HG03280 (cell line): ENCODE measurements at regions not wholly inside any gene's neighbourhood (a gene's known extent, or its start where the extent isn't known, plus 50 kb on each side); places are given as distances from the start of the nearest gene placed in this dataset.
"Not testable (repeated sequence)": the region's sequence is repeated elsewhere in the genome, so short reads cannot be mapped to it uniquely, and the experiment has no call there.

Experiments
- ATAC-seq: cut with Tn5 transposase; IDR thresholded peaks from one replicate; pipeline ENCODE4 v1.9.1; 2021; ENCODE audit warnings: mild to moderate bottlenecking, moderate library complexity; ENCODE audit not compliant: unreplicated experiment

DNA sequence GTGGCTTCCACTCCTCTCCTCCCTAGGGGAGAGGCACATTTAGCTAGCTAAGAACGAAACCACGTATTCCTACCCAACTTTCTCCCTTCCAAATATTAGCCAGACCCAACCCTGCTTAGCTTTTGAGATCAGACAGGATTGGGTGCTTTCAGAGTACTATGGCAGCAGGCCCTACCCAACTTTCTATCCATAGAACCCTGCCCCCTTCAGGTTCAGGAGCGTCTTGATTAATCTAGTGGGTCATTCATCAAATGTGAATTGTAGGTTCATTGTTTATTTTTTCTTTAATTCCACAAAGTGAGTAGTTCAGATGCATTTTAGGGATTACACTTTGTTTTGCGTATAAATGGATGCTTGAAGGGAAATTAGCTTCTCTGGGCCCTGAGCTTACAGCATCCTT, 188.3 kb downstream of the MIB1 start:
- no peak for ATAC-seq

DNA sequence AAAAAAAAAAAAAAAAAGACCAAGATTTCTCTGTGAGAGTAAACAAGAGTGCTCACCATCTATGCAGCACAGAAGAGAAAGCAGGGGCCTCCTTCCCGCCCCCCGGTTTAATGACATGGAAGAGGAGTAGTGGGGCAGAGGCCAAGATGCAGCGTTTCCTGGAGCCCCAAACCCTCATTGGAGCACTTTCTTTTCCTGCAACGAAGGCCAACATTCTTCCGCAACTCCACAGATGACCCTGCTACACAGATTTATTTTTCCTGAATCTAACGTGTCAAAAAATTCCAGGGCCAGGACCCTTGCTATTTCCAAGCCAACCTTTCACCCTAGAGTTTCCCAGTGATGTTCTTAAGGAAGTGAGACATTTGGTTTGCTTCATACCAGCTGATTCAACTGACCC, 189.6 kb downstream of the MIB1 start:
- ATAC-seq, result no peak

DNA sequence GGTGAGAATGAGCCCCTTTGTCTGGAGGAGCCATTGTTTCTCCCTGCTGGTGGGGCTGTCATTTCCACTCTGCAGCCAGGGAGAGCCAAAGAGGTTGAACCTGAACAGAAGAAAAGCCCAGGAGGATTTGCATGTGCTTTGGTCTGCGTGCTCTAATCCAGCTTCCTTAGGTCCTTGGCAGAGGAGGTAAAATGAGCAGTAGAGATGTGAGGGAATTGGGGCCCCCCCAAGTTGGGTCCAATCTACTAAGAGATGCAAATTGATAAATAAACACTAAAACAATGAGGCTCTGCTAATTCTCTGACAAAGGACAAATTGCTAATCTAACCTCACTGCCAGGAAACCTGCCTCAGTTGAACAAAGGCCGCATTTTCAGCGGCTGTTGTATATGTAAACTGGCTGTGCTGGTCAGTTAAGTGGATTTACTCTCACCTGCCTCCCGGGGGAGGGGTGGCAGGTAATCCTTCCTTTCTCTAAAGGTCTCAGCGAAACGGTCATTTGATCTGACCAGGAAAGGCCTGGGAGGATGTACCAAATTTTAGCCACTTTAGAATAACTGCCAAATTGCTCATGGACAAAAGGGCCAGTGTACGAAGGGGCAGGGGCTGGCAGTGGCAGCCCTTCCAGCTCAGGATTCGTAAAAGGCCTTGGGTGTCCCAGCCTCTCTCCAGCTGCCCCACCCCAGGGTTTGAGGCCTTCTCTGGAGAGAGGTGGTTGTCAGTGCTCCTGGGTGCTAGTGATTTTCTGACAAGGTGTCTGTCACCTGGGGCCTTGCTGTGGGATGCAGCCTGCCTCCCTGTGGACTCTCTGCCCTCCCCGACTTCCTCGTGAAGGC, 193.6 kb downstream of the MIB1 start:
- ATAC-seq, result no peak

DNA sequence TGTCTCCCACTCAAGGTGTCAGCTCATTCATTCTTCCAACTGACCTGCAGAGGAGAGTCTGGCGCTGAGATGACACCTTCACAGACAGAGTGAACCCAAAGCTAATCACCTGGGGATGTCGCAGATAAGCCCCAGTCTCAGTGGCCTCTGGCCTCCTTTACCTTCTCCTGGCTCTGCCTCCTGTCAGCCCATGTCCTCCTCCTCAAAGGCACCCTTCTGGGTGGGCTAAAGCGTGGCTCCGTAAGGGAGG, 194.1 kb downstream of the MIB1 start:
- no peak for ATAC-seq

DNA sequence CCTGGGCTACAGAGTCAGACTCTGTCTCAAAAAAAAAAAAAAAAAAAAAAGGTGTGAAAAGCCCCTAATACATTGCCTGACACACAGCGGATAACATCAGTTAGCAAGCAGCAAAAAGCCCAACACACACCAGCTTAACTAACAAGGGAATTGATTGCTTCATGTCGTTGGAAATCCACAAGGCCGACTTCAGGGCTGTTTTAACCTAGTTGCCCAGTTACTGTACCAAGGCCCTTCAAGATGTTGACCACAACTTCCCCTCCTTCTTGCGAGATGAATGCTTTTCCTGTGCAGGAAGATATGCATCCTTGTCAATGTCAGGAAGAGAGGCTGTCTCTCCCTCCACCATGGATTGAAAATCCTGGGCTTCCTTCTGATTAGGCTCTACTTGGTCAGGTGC, 202.9 kb downstream of the MIB1 start:
- no peak for ATAC-seq

DNA sequence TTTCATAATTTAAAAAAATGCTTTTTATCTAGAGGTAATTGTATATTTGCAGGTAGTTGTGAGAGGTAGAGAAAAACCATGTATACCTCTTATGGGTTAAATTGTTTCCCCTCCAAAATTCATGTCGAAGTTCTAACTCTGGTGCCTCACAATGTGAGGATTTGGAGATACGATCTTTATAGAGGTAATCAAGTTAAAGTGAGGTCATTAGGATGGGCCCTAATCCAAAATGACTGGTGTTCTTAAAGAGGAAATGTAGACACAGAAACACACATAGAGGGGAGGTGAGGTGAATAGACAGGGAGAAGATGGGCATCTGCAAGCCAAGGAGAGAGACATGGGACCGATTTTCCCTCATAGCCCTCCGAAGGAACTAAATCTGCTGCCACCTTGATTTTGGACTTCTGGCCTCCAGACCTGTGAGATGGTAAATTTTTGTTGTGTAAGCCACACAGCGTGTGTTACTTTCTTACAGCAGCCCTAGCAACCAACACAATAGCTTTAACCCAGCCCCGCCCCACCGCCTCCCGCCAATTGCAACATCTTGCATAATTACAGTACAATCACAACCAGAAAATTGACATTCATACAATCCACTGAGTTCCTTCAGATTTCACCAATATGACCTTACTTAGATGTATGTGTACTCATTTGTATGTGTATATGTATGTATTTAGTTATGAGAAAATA, 208.9 kb downstream of the MIB1 start:
- ATAC-seq, result no peak

DNA sequence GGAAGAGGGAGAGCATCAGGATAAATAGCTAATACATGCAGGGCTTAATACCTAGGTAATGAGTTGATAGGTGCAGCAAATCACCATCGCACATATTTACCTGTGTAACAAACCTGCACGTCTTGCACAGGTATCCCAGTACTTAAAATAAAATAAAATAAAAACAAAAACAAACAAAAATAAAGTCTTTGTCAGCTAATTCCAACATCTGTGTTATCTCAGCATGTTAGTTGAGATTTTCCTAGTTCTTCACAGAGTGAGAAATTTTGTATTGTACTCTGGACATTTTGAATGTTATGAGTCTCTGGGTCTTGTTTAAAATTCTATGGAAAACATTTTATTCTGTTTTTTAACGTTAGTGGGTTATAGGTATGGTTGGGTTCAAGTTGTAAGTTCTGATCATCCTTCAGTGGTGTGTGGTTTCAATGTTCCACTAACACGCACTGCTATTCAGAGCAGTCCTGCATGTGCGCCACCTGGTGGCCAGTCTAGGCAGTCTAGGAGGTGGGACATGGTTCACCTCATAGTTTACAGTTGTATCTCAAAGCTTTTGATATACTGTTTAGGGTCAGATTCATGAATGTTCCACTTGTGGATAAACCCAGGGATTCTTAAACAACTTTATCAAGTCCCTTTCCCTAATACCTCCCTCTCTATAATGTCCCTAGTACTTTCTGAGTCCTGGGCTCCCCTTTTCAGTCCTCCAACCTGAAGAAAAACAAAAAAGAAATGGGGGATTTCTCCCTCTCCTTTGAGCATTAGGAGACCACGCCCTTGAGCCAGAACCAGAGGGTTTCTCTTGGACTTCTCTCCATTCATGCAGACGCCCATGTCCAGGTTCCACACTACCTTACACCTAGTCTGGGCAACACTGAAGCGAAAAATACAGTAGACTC, 213.4 kb upstream of the GATA6 start:
- ATAC-seq, result peak; percentile 87

DNA sequence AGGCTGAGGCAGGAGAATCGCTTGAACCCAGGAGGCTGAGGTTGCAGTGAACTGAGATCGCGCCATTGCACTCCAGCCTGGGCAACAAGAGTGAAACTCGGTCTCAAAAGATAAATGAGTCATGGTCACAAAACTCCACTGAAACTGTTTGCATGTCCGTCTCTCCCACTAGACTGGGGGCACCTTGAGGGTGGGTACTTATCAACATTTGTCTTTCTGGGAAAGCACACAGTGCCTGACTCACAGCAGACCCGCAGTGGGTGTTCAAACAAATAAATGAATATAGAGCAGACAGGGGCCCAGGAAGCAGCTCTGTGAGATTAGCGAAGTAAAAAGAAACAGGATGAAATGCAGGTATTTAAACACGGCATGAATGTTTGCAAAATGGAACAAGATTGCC, 211.1 kb upstream of the GATA6 start:
- no peak for ATAC-seq

DNA sequence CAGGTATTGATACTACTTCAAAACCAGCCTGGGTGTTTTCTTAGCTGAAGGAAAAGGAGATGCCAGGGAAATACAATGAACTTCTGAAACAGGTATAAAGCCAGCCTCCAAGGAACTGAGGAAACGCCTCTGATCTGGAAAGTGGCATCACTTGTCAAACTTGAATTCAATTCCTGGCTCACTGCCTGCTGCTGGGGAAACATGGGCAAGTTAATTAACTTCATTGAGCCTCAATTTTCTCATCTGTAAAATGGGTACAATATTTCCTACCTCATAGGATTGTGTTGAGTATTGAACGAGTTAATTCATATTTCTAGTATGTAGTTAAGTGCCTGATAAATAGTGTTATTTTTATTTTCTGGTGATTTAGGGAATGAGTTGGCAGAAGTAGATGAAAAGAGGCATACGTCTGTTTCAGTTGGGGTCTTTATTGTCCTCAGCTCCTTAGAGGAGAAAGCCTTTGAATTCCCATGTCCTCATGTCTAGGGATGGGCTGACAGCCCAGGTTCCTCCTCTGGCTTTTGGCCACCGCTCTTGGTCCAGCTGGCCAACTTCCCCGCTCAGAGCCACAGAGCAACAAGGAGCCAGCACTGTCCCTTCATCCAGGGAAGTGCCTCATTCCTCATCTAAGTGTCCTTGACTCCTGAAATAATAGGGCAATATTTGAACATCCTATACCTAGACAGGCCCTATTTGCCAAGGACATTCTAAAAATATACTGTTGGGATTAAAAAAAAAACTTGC, 210.5 kb upstream of the GATA6 start:
- ATAC-seq, result no peak

DNA sequence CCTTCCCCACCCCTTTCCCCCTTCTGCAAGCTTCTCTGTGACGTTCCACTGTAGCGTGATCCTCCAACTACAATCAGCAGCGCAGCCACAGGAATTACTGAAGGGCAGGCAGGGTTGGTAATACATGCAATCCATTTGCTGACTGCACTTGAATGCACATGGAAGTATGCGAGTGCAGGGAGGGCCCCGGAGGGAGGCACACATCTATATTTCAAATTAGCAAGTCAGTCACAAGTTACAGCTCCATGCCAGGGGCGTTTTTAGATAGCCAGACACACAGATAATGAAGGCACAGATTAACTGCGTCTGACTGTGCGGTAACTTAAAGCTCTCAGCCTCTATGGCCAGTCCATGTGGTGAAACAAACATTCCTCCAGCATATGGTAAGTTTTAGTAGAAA, 209.2 kb upstream of the GATA6 start:
- ATAC-seq, result no peak

DNA sequence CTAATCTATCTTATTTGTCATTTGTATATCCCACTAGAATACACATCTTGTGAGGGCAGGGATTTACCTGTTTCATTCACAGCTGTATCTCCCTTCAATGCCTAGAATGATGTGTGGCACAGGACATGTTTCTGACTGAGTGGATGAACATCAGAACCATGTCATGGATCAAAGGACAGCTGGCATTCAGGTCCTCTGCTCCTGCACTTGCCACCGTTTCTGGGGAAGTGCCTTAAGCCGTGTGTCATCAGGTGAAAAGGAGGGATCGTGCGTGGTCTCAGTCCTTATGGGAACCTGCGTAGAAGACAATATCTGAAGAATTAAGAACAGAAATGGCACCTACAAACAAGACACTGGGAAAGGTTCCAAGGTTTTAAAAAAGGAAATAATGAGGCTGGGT, 206.1 kb upstream of the GATA6 start:
- ATAC-seq, result no peak

DNA sequence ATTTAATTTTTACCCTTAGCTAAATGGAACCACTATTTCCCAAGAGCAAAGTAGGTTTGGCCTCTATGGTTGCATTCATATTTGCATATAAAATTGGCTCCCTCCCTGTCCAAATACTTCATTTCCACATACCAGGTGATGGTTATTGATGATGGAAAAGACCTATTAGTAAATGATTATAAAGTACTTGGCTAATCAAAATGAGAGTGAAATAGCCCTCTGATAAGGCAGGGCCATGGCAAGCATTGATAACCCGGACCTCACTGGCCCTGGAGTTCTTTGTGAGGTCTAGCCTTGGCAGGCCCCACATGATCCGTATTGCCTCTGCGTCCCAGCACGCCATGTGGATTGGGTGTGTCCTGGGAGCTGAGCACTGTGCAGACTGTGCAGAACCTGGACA, 201.1 kb upstream of the GATA6 start:
- ATAC-seq, result no peak

DNA sequence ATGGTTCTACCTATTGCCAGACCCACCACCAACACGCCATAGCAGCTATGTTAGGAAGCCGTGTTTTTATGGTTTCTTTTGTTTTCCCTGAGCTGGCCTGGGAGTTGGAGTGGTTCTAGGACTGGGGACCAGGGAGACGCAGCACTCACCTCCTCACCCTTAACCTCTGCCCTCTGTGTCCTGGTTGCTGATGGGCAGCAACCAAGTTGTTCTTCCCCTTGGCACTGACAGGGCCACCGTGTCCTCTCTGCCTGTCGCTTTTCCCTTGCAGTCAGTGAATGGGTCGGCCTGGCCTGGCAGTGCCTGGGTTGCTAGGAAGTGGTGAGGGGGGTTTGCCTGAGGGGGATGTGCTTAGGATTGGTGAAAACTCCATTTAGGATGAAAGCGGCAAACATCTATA, 197.1 kb upstream of the GATA6 start:
- no peak for ATAC-seq

DNA sequence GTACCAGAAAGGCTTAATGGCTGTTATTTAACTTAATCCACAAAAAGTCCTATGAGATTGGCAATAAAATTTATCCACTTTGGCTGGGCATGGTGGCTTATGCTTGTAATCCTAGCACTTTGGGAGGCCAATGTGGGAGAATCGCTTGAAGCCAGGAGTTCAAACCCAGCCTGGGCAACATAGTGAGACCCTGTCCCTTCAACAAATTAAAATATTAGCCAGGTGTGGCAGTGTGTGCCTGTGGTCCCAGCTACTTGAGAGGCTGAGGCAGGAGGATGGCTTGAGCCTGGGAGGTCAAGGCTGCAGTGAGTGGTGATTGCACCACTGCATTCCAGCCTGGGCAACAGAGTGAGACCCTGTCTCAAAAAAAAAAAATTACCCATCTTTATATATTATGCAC, 193.4 kb upstream of the GATA6 start:
- not testable (repeated sequence) for ATAC-seq

DNA sequence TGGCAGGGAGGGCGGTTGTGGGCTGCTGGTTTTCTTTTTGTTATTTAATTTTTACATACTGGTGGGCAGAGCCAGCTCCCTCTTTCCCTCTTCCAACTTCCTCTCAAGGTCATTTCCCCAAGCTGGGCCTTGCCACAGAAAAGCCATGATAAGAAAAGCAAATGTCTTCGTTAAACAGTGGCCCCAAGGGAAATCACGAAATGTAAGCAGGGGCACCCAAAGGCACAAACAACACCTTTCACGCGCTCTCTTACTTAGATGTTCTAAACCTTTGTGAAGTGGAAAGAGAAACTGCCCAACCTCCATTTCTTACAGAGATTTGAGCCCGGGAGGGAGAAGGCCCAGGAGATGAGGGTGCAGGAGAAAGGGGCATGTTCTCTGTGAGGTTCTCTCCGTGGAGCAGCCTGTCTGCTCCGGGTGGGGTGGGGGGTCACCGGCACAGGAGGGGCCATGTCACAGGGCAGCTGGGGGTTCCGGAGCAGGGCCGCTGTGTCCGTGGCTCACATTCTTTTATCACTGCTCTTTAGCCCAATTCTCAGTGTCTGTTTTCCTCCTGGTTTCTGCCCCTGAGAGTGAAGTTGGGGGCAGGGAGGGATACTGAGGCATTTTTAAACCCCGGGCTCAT, 190.7 kb upstream of the GATA6 start:
- no peak for ATAC-seq

DNA sequence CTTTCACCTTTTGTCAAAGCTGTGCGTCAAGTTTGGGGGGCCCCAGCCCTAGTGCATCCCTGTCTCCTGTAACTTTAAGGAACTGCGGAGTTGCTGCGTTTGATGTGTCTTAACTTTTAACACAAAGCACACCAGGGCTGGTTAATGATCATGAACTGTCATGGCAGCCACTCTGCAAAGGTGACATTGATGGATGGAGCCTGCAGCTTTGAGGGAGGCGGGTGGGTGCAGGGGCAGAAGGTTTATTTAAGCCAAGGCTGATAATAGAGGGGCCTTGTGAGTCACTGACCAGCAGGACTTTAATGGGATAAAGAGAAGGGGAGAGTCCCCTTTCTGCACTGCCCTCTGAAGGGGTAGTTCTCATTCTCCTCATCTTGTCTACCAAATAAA, 190.2 kb upstream of the GATA6 start:
- no peak for ATAC-seq

DNA sequence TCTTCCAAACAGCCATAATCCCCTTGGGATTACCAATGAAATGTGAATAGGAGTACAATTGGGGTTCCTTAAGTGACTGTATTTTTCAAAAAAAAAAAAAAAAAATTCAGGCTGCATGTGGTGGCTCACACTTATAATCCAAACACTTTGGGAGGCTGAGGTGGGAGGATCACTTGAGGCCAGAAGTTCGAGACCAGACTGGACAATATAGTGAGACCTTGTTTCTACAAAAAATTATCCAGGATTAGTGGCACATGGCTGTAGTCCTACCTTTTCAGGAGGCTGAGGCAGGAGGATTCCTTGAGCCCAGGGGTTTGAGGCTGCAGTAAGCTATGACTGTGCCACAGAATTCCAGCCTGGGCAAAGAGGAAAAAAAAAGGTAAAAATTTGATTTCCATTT, 189.6 kb upstream of the GATA6 start:
- no peak for ATAC-seq

DNA sequence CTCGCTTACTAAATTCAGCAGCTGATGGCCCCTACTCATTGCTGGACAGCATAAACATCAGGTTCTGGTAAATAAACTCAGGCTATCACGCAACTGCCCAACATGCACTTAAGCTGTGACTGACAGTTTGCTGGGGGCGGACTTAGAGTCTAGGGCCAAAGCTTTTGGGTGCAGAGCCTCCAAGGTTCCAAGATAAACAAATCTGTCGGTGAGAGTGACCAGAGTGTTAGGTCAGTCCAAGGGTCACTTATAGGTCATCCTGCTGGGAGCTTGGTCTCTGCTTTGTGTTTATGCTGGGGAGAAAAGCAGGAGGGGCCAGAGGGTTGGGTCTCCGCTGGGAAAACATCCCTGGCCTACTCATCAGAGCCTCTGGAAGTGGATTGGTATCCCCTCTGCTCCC, 188.6 kb upstream of the GATA6 start:
- no peak for ATAC-seq

DNA sequence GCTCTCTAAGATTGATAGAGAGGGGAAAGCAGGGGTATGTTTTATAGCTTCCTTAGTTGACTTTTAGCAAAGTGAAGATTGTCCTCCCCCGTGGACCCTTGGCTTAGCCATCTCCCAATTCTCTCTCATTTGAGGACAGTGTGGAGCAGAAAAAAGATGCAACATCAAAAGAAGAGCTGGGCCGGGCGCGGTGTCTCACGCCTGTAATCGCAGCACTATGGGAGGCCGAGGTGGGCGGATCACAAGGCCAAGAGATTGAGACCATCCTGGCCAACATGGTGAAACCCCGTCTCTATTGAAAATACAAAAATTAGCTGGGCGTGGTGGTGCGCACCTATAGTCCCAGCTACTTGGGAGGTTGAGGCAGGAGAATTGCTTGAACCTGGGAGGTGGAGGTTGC, 187.9 kb upstream of the GATA6 start:
- not testable (repeated sequence) for ATAC-seq

DNA sequence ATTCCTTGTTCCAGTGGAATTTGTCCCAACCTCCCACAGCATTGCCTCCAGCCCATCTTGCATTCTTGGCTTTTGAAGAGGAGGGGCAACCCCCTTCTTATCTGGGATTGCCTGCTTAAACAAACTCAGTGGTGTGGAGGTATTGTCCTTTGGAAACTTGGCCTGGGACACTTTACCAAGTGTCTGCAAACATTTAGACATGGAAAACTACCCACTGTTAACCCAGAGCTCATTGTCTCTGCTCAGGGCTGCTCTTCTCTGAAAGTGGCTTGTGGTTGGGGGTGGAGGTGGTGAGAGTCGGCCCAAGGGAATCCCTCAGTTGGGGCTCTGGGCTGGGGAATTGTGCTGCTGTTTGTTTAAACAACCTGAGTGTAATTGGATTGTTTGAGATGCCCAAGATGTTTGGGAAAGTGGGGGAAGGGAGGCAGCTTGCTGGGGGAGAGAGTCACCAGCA, 178.3 kb upstream of the GATA6 start:
- ATAC-seq, result no peak

DNA sequence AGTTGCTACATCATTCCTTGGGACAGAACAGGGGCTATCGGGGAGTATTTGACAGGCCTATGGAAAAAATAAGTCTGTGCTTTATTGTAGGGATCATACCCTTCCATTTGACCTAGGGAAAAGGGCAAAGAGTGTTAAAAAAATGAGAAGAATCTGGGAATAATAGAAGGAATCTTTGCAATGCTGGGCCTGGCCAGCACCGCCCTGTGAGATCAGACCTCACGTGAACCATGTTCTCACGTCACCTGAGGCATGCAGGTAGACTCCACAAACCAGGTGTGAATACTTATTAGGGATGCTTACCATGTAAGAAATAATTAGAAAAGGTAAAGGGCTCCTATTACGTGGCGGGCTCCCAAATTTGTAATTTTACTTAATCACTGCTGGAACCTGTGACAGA, 177.5 kb upstream of the GATA6 start:
- ATAC-seq, result no peak
